HepG2 (cell line): ENCODE measurements at regions not wholly inside any gene's neighbourhood (a gene's known extent, or its start where the extent isn't known, plus 50 kb on each side); places are given as distances from the start of the nearest gene placed in this dataset.
A peak's percentile ranks its signal among the peaks of the same experiment; 100 is the strongest.

Experiments
- FUBP1 ChIP-seq: sonication (generic); formaldehyde crosslinking; IDR thresholded peaks from 2 replicates; pipeline ENCODE4 v1.5.1; 2020; ENCODE audit warnings: missing genetic modification reagents, mild to moderate bottlenecking, borderline replicate concordance
- GABPB1 ChIP-seq: IDR thresholded peaks from 2 replicates; pipeline ENCODE4 v1.6.1; 2016; ENCODE audit warnings: mild to moderate bottlenecking, missing genetic modification reagents, moderate library complexity, missing compliant biosample characterization
- JUN ChIP-seq: sonication (generic); formaldehyde crosslinking; IDR thresholded peaks from 2 replicates; pipeline ENCODE4 v1.4.0; 2020; ENCODE audit warnings: mild to moderate bottlenecking, missing genetic modification reagents
- MATR3 ChIP-seq: sonication (generic); formaldehyde crosslinking; IDR thresholded peaks from 2 replicates; pipeline ENCODE4 v1.4.0; 2020; ENCODE audit warnings: missing genetic modification reagents
- NR2F2 ChIP-seq: IDR thresholded peaks from 2 replicates; pipeline ENCODE4 v1.6.1; 2012; ENCODE audit warnings: low read depth, inconsistent platforms, borderline replicate concordance
- NR2F6 ChIP-seq, 2 experiments: IDR thresholded peaks; 2 replicates each; pipeline ENCODE4 v1.6.1; 2016; ENCODE audit warnings: antibody characterized with exemption in 1 of 2, mild to moderate bottlenecking in 1 of 2
- POLR2AphosphoS2 ChIP-seq: IDR thresholded peaks from 2 replicates; pipeline ENCODE4 v1.6.1; 2011; ENCODE audit warnings: low read depth, low read length, improper control_type of control experiment
- RAD21 ChIP-seq: fragments of 450-650 bp; formaldehyde crosslinking; IDR thresholded peaks from 2 replicates; pipeline ENCODE4 v1.5.0; 2020; ENCODE audit warnings: mild to moderate bottlenecking
- SOX6 ChIP-seq, 2 experiments: fragments of 450-650 bp in 1 of 2; sonication (generic) in 1 of 2; formaldehyde crosslinking in 1 of 2; IDR thresholded peaks; 2 replicates each; pipeline versions ENCODE4 v1.4.0 to v1.6.1; 2017 to 2020; ENCODE audit warnings: antibody characterized with exemption in 1 of 2, mild to moderate bottlenecking in 1 of 2, missing genetic modification reagents in 1 of 2
- TOE1 ChIP-seq: sonication (generic); formaldehyde crosslinking; IDR thresholded peaks from 2 replicates; pipeline ENCODE4 v1.4.0; 2020; ENCODE audit warnings: mild to moderate bottlenecking, missing genetic modification reagents
- YY1 ChIP-seq: IDR thresholded peaks from 2 replicates; pipeline ENCODE4 v1.6.1; 2011; ENCODE audit warnings: low read length, low read depth, moderate library complexity, mild to moderate bottlenecking; ENCODE audit not compliant: insufficient read depth, insufficient replicate concordance
- ZBTB3 ChIP-seq: sonication (generic); formaldehyde crosslinking; IDR thresholded peaks from 2 replicates; pipeline ENCODE4 v1.4.0; 2020; ENCODE audit warnings: low read depth, mild to moderate bottlenecking, moderate library complexity, missing genetic modification reagents, borderline replicate concordance
- ZNF136 ChIP-seq: sonication (generic); formaldehyde crosslinking; IDR thresholded peaks from 2 replicates; pipeline ENCODE4 v1.8.1; 2022; ENCODE audit warnings: low read depth, mild to moderate bottlenecking, moderate library complexity, missing genetic modification reagents
- ZNF225 ChIP-seq: sonication (generic); formaldehyde crosslinking; IDR thresholded peaks from 2 replicates; pipeline ENCODE4 v1.4.0; 2020; ENCODE audit warnings: mild to moderate bottlenecking, missing genetic modification reagents
- ZNF329 ChIP-seq: sonication (generic); formaldehyde crosslinking; IDR thresholded peaks from 2 replicates; pipeline ENCODE4 v1.9.0; 2021; ENCODE audit warnings: low read depth, mild to moderate bottlenecking, missing genetic modification reagents
- ZNF441 ChIP-seq: sonication (generic); formaldehyde crosslinking; IDR thresholded peaks from 2 replicates; pipeline ENCODE4 v1.7.0; 2021; ENCODE audit warnings: missing genetic modification reagents, borderline replicate concordance
- ZNF451 ChIP-seq: sonication (generic); formaldehyde crosslinking; IDR thresholded peaks from 2 replicates; pipeline ENCODE4 v1.5.0; 2020; ENCODE audit warnings: mild to moderate bottlenecking, missing genetic modification reagents
- ZNF737 ChIP-seq: sonication (generic); formaldehyde crosslinking; IDR thresholded peaks from 2 replicates; pipeline ENCODE4 v1.5.0; 2020; ENCODE audit warnings: missing genetic modification reagents, mild to moderate bottlenecking, borderline replicate concordance
- ZNF788 ChIP-seq: sonication (generic); formaldehyde crosslinking; IDR thresholded peaks from 2 replicates; pipeline ENCODE4 v1.5.0; 2020; ENCODE audit warnings: mild to moderate bottlenecking, missing genetic modification reagents, borderline replicate concordance
- ZNF792 ChIP-seq: IDR thresholded peaks from 2 replicates; pipeline ENCODE4 v1.6.1; 2016
- ZXDC ChIP-seq: sonication (generic); formaldehyde crosslinking; IDR thresholded peaks from 2 replicates; pipeline ENCODE4 v1.5.0; 2020; ENCODE audit warnings: mild to moderate bottlenecking, missing genetic modification reagents
- TF ChIP-seq, protein P1 (sequence below): sonication (generic); formaldehyde crosslinking; IDR thresholded peaks from 2 replicates; pipeline ENCODE4 v1.4.0; 2020; ENCODE audit warnings: mild to moderate bottlenecking, missing genetic modification reagents, borderline replicate concordance

DNA sequence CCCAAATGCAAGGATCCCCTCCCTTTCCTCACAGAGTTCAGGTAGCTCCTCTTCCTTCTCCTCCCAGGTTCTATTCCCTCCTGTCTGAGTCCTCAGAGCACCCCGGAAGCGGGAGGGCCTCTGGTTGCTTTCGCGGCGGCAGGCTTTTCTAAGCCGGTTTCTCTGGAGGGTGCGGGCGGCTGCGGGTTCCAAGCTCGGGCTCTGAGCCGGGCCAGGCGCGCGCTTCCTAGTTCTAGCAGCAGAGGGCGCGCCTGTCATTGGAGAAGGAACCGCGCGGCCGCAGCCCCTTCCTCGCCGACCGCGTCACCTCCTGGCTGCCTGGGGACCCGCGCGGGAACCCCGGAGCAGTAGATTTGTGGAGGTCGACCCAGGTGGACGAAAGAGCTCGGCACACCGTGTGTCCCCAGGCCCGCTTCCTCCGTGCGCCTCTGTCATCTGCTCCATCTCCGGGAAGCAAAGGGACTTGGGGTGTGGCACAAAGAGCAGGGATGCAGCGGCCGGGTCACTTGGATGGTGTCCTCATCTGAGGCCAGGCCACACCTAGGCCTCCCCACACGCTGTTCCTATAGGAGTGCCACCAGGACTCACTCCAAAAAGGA lies 389.0 kb upstream of the PODXL start (continued):
- TF ChIP-seq, protein P1, sequence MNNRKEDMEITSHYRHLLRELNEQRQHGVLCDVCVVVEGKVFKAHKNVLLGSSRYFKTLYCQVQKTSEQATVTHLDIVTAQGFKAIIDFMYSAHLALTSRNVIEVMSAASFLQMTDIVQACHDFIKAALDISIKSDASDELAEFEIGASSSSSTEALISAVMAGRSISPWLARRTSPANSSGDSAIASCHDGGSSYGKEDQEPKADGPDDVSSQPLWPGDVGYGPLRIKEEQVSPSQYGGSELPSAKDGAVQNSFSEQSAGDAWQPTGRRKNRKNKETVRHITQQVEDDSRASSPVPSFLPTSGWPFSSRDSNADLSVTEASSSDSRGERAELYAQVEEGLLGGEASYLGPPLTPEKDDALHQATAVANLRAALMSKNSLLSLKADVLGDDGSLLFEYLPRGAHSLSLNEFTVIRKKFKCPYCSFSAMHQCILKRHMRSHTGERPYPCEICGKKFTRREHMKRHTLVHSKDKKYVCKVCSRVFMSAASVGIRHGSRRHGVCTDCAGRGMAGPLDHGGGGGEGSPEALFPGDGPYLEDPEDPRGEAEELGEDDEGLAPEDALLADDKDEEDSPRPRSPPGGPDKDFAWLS, result no peak
- no peak for TF ChIP-seq ZNF136 (CRISPR knock-in tag)
- no peak for TF ChIP-seq SOX6 (IDR thresholded peaks at IDR 0.05)
- TF ChIP-seq SOX6 (CRISPR knock-in tag; IDR thresholded peaks at IDR 0.05), result 0 out of 2 replicates have a peak, but pooled peaks have one; percentile 17
- no peak for TF ChIP-seq ZNF451 (CRISPR knock-in tag)
- TF ChIP-seq GABPB1, result peak; percentile 55; the same call in 1 of the 2 replicates
- no peak for TF ChIP-seq POLR2AphosphoS2
- TF ChIP-seq ZNF737 (CRISPR knock-in tag), result no peak
- TF ChIP-seq RAD21 (CRISPR knock-in tag), result peak; percentile 93
- no peak for TF ChIP-seq ZNF441
- no peak for TF ChIP-seq ZNF792 (CRISPR knock-in tag)
- no peak for TF ChIP-seq FUBP1 (CRISPR knock-in tag)
- TF ChIP-seq NR2F2, result no peak
- no peak for TF ChIP-seq ZBTB3 (CRISPR knock-in tag)
- TF ChIP-seq ZNF788 (CRISPR knock-in tag), result no peak
- TF ChIP-seq YY1, result peak; percentile 28
- no peak for TF ChIP-seq TOE1 (CRISPR knock-in tag)
- TF ChIP-seq ZXDC, result no peak
- TF ChIP-seq ZNF329 (CRISPR knock-in tag), result no peak
- TF ChIP-seq JUN (CRISPR knock-in tag), result no peak
- TF ChIP-seq ZNF225 (CRISPR knock-in tag), result no peak
- no peak for TF ChIP-seq MATR3 (CRISPR knock-in tag)
- TF ChIP-seq NR2F6 (IDR thresholded peaks at IDR 0.05), result no peak
- no peak for TF ChIP-seq NR2F6 (CRISPR knock-in tag; IDR thresholded peaks at IDR 0.05)
